ENCODE measurements at regions not wholly inside any gene's neighbourhood (a gene's known extent, or its start where the extent isn't known, plus 50 kb on each side); places are given as distances from the start of the nearest gene placed in this dataset.

- TF ChIP-seq EZH2 (IDR thresholded peaks at IDR 0.05; ENCODE audit: borderline replicate concordance, low read length): no peak
- TF ChIP-seq CTCF (conservative IDR thresholded peaks at IDR 0.05 in 1 of 2, IDR thresholded peaks at IDR 0.05 in 1 of 2; ENCODE audit: extremely low read depth in 1 of 2, insufficient read depth in 1 of 2, low read depth in 1 of 2, low read length in 2 of 2): no peak
These were observed 1499.5 kb upstream of the ADGRL3 start for GRCh38 chr4:59700651-59701050.

All from mammary epithelial cell (primary cell).